Stimulated activated naive CD8-positive, alpha-beta T cell treated with anti-CD3 and anti-CD28 coated beads, Interleukin-15, amount 100 ng/mL, for 72 hours (primary cell): ENCODE measurements at regions not wholly inside any gene's neighbourhood (a gene's known extent, or its start where the extent isn't known, plus 50 kb on each side); places are given as distances from the start of the nearest gene placed in this dataset.
"Not testable (repeated sequence)": the region's sequence is repeated elsewhere in the genome, so short reads cannot be mapped to it uniquely, and the experiment has no call there.

Experiments used
- ATAC-seq: fragments of 150-1000 bp; cut with Tn5 transposase; 2 replicates; pipeline ENCODE4 v1.10.0; 2021; ENCODE audit warnings: mild to moderate bottlenecking, moderate library complexity
- DNase-seq, 2 donors: peaks; one replicate each; pipeline ENCODE4 v3.0.0; 2021 to 2022
- H3K27ac Mint-ChIP-seq, 2 donors: one replicate each; pipeline ENCODE4 v1.8.0; 2022; ENCODE audit warnings: mild to moderate bottlenecking in 2 of 2, mixed read lengths in 2 of 2, moderate library complexity in 2 of 2
- H3K27me3 Mint-ChIP-seq: one replicate; pipeline ENCODE4 v1.8.0; 2022; ENCODE audit warnings: mixed read lengths
- H3K4me1 Mint-ChIP-seq: one replicate; pipeline ENCODE4 v1.8.0; 2022; ENCODE audit warnings: mild to moderate bottlenecking, mixed read lengths
- H3K4me3 Mint-ChIP-seq, 2 donors: one replicate each; pipeline ENCODE4 v1.8.0; 2022; ENCODE audit warnings: mild to moderate bottlenecking in 2 of 2, mixed read lengths in 2 of 2, moderate library complexity in 1 of 2
- H3K9me3 Mint-ChIP-seq, 2 donors: one replicate each; pipeline ENCODE4 v1.8.0; 2022; ENCODE audit warnings: mixed read lengths in 2 of 2

- H3K4me3 Mint-ChIP-seq, result no peak overlapping the region
- no peak overlapping the region for H3K27ac Mint-ChIP-seq
- peaks cover 3 to 16% of the 10 kb centered on the region in 2 donors for H3K9me3 Mint-ChIP-seq
- DNase-seq (no peak), ATAC-seq (no peak)
- H3K27me3 Mint-ChIP-seq, result peaks cover 10% of the 10 kb centered on the region
- peaks cover 7% of the 10 kb centered on the region for H3K4me1 Mint-ChIP-seq
Observed at GRCh38 chr18:57887543-57888383, 84.6 kb upstream of the ATP8B1 start.

- Mint-ChIP-seq H3K4me3 (no peak overlapping the region), H3K9me3 (peaks cover 3 to 10% of the 10 kb centered on the region in 2 donors), H3K27me3 (peaks cover 2% of the 10 kb centered on the region), H3K4me1 (no peaks in the 10 kb centered on the region), H3K27ac (no peak overlapping the region)
- ATAC-seq, result no peak
- no peak for DNase-seq
Observed at GRCh38 chr18:57885931-57886330, 82.8 kb upstream of the ATP8B1 start.

GRCh38 chr18:57882465-57882864 is 79.3 kb upstream of the ATP8B1 start:
- Mint-ChIP-seq H3K27me3 (peaks cover 9% of the 10 kb centered on the region), H3K4me1 (no peaks in the 10 kb centered on the region), H3K4me3 (no peak overlapping the region), H3K9me3 (peaks cover 11 to 21% of the 10 kb centered on the region in 2 donors), H3K27ac (no peak overlapping the region)
- ATAC-seq, result no peak
- DNase-seq, result no peak

- no peak overlapping the region for H3K4me3 Mint-ChIP-seq
- no peak overlapping the region for H3K27ac Mint-ChIP-seq
- no peaks in the 10 kb centered on the region for H3K4me1 Mint-ChIP-seq
- peak; percentile 56 to 63 for DNase-seq
- ATAC-seq, result peak; percentile 87
- H3K9me3 Mint-ChIP-seq, result peaks cover 11 to 21% of the 10 kb centered on the region in 2 donors
- peaks cover 14% of the 10 kb centered on the region for H3K27me3 Mint-ChIP-seq
Observed at GRCh38 chr18:57881818-57882413, 78.8 kb upstream of the ATP8B1 start.

- H3K4me3 Mint-ChIP-seq, ATAC-seq, H3K27ac Mint-ChIP-seq, DNase-seq, H3K4me1 Mint-ChIP-seq: not testable (repeated sequence)
- H3K9me3 Mint-ChIP-seq, result peaks cover 11 to 21% of the 10 kb centered on the region in 2 donors
- peaks cover 20% of the 10 kb centered on the region for H3K27me3 Mint-ChIP-seq
Observed at GRCh38 chr18:57879924-57880323, 76.8 kb upstream of the ATP8B1 start.

GRCh38 chr18:57869221-57869620 is 66.1 kb upstream of the ATP8B1 start:
- no peak for ATAC-seq
- Mint-ChIP-seq H3K27ac (no peak overlapping the region), H3K27me3 (peaks cover 9% of the 10 kb centered on the region), H3K9me3 (peaks cover 26 to 27% of the 10 kb centered on the region in 2 donors), H3K4me3 (no peak overlapping the region), H3K4me1 (peaks cover 8% of the 10 kb centered on the region)
- DNase-seq, result no peak

- no peak overlapping the region for H3K4me3 Mint-ChIP-seq
- peaks cover 8 to 10% of the 10 kb centered on the region in 2 donors for H3K9me3 Mint-ChIP-seq
- H3K27ac Mint-ChIP-seq, result no peak overlapping the region
- DNase-seq (no peak), ATAC-seq (no peak)
- H3K4me1 Mint-ChIP-seq, result peaks cover 8% of the 10 kb centered on the region
- peaks cover 9% of the 10 kb centered on the region for H3K27me3 Mint-ChIP-seq
Observed at GRCh38 chr18:57866355-57866754, 63.2 kb upstream of the ATP8B1 start.

- Mint-ChIP-seq H3K27me3 (peaks cover 9% of the 10 kb centered on the region), H3K27ac (no peak overlapping the region), H3K9me3 (no peaks in the 10 kb centered on the region), H3K4me3 (no peak overlapping the region), H3K4me1 (peaks cover 8% of the 10 kb centered on the region)
- DNase-seq, result no peak
- no peak for ATAC-seq
Observed at GRCh38 chr18:57864615-57865121, 61.6 kb upstream of the ATP8B1 start.

- Mint-ChIP-seq H3K27ac (no peak overlapping the region), H3K4me1 (peaks cover 5% of the 10 kb centered on the region), H3K9me3 (no peaks in the 10 kb centered on the region), H3K4me3 (no peak overlapping the region), H3K27me3 (peaks cover 8% of the 10 kb centered on the region)
- DNase-seq, result no peak
- ATAC-seq, result no peak
Observed at GRCh38 chr18:57863706-57864105, 60.6 kb upstream of the ATP8B1 start.

- ATAC-seq (peak; percentile 82), DNase-seq (peak in 1 of 2 donors; percentile 12)
- Mint-ChIP-seq H3K27ac (no peak overlapping the region), H3K4me1 (peaks cover 5% of the 10 kb centered on the region), H3K4me3 (no peak overlapping the region), H3K9me3 (no peaks in the 10 kb centered on the region), H3K27me3 (no peaks in the 10 kb centered on the region)
Observed at GRCh38 chr18:57859314-57859713, 56.2 kb upstream of the ATP8B1 start.

- Mint-ChIP-seq H3K4me3 (no peak overlapping the region), H3K27me3 (no peaks in the 10 kb centered on the region), H3K4me1 (peaks cover 5% of the 10 kb centered on the region), H3K9me3 (no peaks in the 10 kb centered on the region), H3K27ac (no peak overlapping the region)
- no peak for ATAC-seq
- DNase-seq, result no peak
Observed at GRCh38 chr18:57856557-57857280, 53.6 kb upstream of the ATP8B1 start.

GRCh38 chr18:57856128-57856527 is 53.0 kb upstream of the ATP8B1 start:
- H3K9me3 Mint-ChIP-seq, result no peaks in the 10 kb centered on the region
- peaks cover 5% of the 10 kb centered on the region for H3K4me1 Mint-ChIP-seq
- H3K27me3 Mint-ChIP-seq, result no peaks in the 10 kb centered on the region
- H3K27ac Mint-ChIP-seq, result no peak overlapping the region
- DNase-seq (no peak), ATAC-seq (no peak)
- H3K4me3 Mint-ChIP-seq, result no peak overlapping the region

GRCh38 chr18:57855551-57855950 is 52.4 kb upstream of the ATP8B1 start:
- no peak for ATAC-seq
- Mint-ChIP-seq H3K27me3 (no peaks in the 10 kb centered on the region), H3K9me3 (no peaks in the 10 kb centered on the region), H3K4me3 (no peak overlapping the region), H3K27ac (no peak overlapping the region), H3K4me1 (peaks cover 5% of the 10 kb centered on the region)
- no peak for DNase-seq

- Mint-ChIP-seq H3K27me3 (peaks cover 7% of the 10 kb centered on the region), H3K4me1 (peaks cover 5% of the 10 kb centered on the region), H3K9me3 (no peaks in the 10 kb centered on the region), H3K4me3 (no peak overlapping the region), H3K27ac (no peak overlapping the region)
- ATAC-seq (no peak), DNase-seq (no peak)
Observed at GRCh38 chr18:57854726-57855125, 51.6 kb upstream of the ATP8B1 start.

- peaks cover 8% of the 10 kb centered on the region for H3K27me3 Mint-ChIP-seq
- H3K9me3 Mint-ChIP-seq, result no peaks in the 10 kb centered on the region
- peaks cover 5% of the 10 kb centered on the region for H3K4me1 Mint-ChIP-seq
- no peak for DNase-seq
- no peak overlapping the region for H3K4me3 Mint-ChIP-seq
- no peak for ATAC-seq
- H3K27ac Mint-ChIP-seq, result no peak overlapping the region
Observed at GRCh38 chr18:57853864-57854263, 50.7 kb upstream of the ATP8B1 start.

GRCh38 chr18:57853133-57853532 is 50.0 kb upstream of the ATP8B1 start:
- no peaks in the 10 kb centered on the region for H3K9me3 Mint-ChIP-seq
- no peak for ATAC-seq

More at GRCh38 chr18:57853133-57853532, 50.0 kb upstream of the ATP8B1 start:
- no peak for DNase-seq
- Mint-ChIP-seq H3K4me1 (peaks cover 5% of the 10 kb centered on the region), H3K27ac (no peak overlapping the region), H3K4me3 (no peak overlapping the region), H3K27me3 (peaks cover 11% of the 10 kb centered on the region)
